A673 (cell line): ENCODE measurements at regions not wholly inside any gene's neighbourhood (a gene's known extent, or its start where the extent isn't known, plus 50 kb on each side); places are given as distances from the start of the nearest gene placed in this dataset.

Experiments
- EZH2 ChIP-seq: fragments of 200-600 bp; sonication (generic); IDR thresholded peaks from 2 replicates; pipeline ENCODE4 v1.6.1; 2017; ENCODE audit warnings: borderline replicate concordance, low read depth, mild to moderate bottlenecking, mixed read lengths, antibody characterized with exemption, low read length; ENCODE audit not compliant: poor library complexity, severe bottlenecking
- TF ChIP-seq, protein P1 (sequence below): fragments of 300-800, 200-600 bp; sonication (generic); conservative IDR thresholded peaks from 2 replicates; pipeline ENCODE4 v1.5.1; 2017; ENCODE audit warnings: low read depth, mild to moderate bottlenecking, antibody characterized with exemption, low read length, moderate library complexity, mixed read lengths

DNA sequence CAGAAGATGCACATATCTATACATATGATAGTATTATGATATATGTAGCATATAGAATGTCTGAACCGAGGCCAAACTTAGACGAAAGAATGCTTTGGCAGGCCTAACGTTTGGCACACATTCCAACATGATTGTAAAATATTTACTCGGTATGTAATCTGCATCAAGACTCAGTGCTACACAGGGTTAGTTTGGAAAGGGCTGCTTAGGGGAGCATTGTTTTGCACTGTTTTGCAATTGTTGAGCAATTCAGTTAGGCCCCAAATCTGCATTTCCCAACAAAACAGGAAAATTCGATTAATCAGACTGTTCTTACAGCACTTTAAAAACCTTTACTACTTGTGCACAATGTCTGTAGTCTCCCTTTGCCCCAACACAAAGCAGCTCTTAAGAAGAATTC is 216.0 kb upstream of the NEGR1 start:
- TF ChIP-seq, protein P1, sequence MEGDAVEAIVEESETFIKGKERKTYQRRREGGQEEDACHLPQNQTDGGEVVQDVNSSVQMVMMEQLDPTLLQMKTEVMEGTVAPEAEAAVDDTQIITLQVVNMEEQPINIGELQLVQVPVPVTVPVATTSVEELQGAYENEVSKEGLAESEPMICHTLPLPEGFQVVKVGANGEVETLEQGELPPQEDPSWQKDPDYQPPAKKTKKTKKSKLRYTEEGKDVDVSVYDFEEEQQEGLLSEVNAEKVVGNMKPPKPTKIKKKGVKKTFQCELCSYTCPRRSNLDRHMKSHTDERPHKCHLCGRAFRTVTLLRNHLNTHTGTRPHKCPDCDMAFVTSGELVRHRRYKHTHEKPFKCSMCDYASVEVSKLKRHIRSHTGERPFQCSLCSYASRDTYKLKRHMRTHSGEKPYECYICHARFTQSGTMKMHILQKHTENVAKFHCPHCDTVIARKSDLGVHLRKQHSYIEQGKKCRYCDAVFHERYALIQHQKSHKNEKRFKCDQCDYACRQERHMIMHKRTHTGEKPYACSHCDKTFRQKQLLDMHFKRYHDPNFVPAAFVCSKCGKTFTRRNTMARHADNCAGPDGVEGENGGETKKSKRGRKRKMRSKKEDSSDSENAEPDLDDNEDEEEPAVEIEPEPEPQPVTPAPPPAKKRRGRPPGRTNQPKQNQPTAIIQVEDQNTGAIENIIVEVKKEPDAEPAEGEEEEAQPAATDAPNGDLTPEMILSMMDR, result no peak
- no peak for TF ChIP-seq EZH2
